Gastroesophageal sphincter (tissue), 3 donors: ENCODE measurements at regions not wholly inside any gene's neighbourhood (a gene's known extent, or its start where the extent isn't known, plus 50 kb on each side); places are given as distances from the start of the nearest gene placed in this dataset.

Experiments
- CTCF ChIP-seq, 4 experiments: fragments of 200-600 bp in 2 of 4; fragments of 450-650 bp in 2 of 4; sonication (generic) in 1 of 4; IDR thresholded peaks; one replicate each; pipeline ENCODE4 v1.5.1; 2017 to 2019; ENCODE audit warnings: antibody characterized with exemption in 4 of 4, mild to moderate bottlenecking in 2 of 4, moderate library complexity in 2 of 4
- EP300 ChIP-seq: sonication (generic); formaldehyde crosslinking; IDR thresholded peaks from one replicate; pipeline ENCODE4 v1.6.1; 2017; ENCODE audit warnings: antibody characterized with exemption, mild to moderate bottlenecking
- POLR2A ChIP-seq, 2 donors: fragments of 450-650 bp; IDR thresholded peaks; one replicate each; pipeline ENCODE4 v1.6.1; 2017; ENCODE audit warnings: antibody characterized with exemption in 2 of 2, mild to moderate bottlenecking in 2 of 2, moderate library complexity in 1 of 2
- POLR2AphosphoS5 ChIP-seq: sonication (generic); formaldehyde crosslinking; IDR thresholded peaks from one replicate; pipeline ENCODE4 v1.6.1; 2017; ENCODE audit warnings: antibody characterized with exemption

GRCh38 chr22:44621401-44622146, 80.4 kb upstream of the PRR5 start:
- TF ChIP-seq CTCF (IDR thresholded peaks at IDR 0.05) = no peak
- TF ChIP-seq POLR2A (IDR thresholded peaks at IDR 0.05) = no peak
- no peak for TF ChIP-seq POLR2AphosphoS5
- TF ChIP-seq EP300 = no peak
